ENCODE measurements at regions not wholly inside any gene's neighbourhood (a gene's known extent, or its start where the extent isn't known, plus 50 kb on each side); places are given as distances from the start of the nearest gene placed in this dataset.

DNA sequence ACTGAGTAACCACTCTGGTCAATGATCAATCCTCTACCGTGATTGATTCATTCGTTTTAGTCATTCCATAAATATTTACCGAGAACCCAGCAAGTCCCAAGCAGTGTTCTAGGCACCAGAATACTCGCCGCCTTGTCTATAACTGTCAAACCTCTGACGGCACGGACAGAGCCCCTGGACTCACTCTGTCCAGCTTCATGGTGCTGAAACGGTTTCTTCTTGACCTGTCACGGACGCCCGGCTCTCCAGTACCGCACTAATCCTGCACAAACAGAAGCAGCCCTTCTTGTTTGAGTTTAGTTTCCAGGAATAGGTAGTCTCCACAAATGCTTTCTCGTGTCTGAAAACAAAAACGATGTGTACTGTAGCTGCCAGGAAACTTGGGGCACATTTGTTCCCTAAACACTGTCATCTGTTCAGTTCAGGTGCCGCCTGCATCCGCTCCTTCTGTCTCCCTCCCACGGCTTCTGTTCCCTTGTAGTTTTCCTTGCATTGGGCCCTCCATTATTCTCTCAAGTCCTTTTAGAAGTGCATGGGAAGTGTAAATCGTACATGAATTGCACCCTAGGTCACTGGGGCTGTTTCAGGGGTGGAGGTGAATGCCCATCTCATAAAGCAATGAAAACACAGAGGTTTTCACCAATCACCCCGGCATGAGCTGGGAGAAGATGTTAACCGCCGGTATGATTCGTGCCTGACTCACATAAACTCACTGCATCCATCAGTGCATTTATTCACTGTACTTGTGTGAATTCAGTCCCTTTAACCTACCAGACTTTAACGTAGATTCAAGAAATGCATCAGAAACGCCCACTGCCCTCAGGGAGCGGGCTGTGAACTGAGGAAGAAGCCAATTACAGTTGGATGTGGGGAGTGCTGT lies 209.3 kb upstream of the CDH4 start:
- H3K27me3 ChIP-seq (replicated peaks in 1 of 2; ENCODE audit: control insufficient read depth in 2 of 2, extremely low read depth in 1 of 2, insufficient read depth in 2 of 2, low read length in 1 of 2), result peaks cover 0 to 13% of the 10 kb centered on the region in 2 experiments
- peaks cover 0 to 2% (median under 1%) of the 10 kb centered on the region in 3 donors for H3K9me3 Mint-ChIP-seq
- H3K27me3 Mint-ChIP-seq, result peaks cover 0 to 2% of the 10 kb centered on the region in 2 donors
- H3K27ac Mint-ChIP-seq, result no peak overlapping the region
- no peak overlapping the region for H3K4me3 ChIP-seq (ENCODE audit: control insufficient read depth in 1 of 2, extremely low read depth in 1 of 2, low read length in 1 of 2)
- ATAC-seq (replicated peaks in 1 of 4), result no peak
- WGBS (ENCODE audit: insufficient coverage), result 67% methylated on average over 19 of the region's 25 CpGs
- DNase-seq, result no peak
- no peak overlapping the region for H3K4me3 Mint-ChIP-seq
- POLR2A ChIA-PET, result no interaction called here
- H3K27ac ChIP-seq (ENCODE audit: low read length), result no peak overlapping the region
- no peaks in the 10 kb centered on the region for H3K36me3 ChIP-seq (ENCODE audit: control insufficient read depth in 2 of 2, extremely low read depth in 1 of 2, insufficient read depth in 1 of 2, low read length in 1 of 2)
- CTCF ChIA-PET, result no interaction called here
- no peaks in the 10 kb centered on the region for H3K4me1 ChIP-seq (ENCODE audit: control insufficient read depth in 1 of 2, extremely low read depth in 1 of 2, insufficient read depth in 2 of 2, low read length in 2 of 2)
- H3K4me1 Mint-ChIP-seq, result no peaks in the 10 kb centered on the region
- H3K36me3 Mint-ChIP-seq, result no peaks in the 10 kb centered on the region
- H3K9me3 ChIP-seq, result no peaks in the 10 kb centered on the region

DNA sequence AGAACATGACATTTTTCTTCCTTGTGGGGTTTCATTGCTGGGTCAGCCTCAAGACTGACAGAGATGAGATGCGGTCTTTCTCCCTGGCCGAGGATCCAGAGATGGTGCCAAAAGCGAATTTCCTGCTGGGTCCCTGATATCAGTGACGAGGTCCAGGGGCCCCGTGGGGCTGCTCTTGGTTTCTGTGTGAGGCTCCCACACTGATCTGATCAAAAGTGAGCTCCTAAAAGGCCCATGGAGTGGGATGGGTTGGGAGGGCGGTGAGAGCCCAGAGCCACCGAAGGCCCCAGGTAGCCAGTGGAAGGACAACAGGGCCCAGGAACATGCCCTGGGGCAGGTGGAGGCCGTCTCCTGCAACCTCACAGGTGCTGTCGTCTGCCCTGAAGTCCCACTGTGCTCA lies 208.4 kb upstream of the CDH4 start:
- H3K27me3 ChIP-seq (replicated peaks in 1 of 2; ENCODE audit: control insufficient read depth in 2 of 2, extremely low read depth in 1 of 2, insufficient read depth in 2 of 2, low read length in 1 of 2), result peaks cover 0 to 13% of the 10 kb centered on the region in 2 experiments
- CTCF ChIA-PET, result no interaction called here
- Mint-ChIP-seq H3K4me3 (no peak overlapping the region), H3K36me3 (no peaks in the 10 kb centered on the region), H3K27me3 (peaks cover 0 to 2% of the 10 kb centered on the region in 2 donors), H3K27ac (no peak overlapping the region), H3K9me3 (peaks cover 0 to 2% (median under 1%) of the 10 kb centered on the region in 3 donors), H3K4me1 (no peaks in the 10 kb centered on the region)
- DNase-seq (no peak), ATAC-seq (replicated peaks in 1 of 4) (no peak)
- H3K27ac ChIP-seq (ENCODE audit: low read length), result no peak overlapping the region
- H3K9me3 ChIP-seq, result no peaks in the 10 kb centered on the region
- POLR2A ChIA-PET, result no interaction called here
- H3K36me3 ChIP-seq (ENCODE audit: control insufficient read depth in 2 of 2, extremely low read depth in 1 of 2, insufficient read depth in 1 of 2, low read length in 1 of 2), result no peaks in the 10 kb centered on the region
- H3K4me1 ChIP-seq (ENCODE audit: control insufficient read depth in 1 of 2, extremely low read depth in 1 of 2, insufficient read depth in 2 of 2, low read length in 2 of 2), result no peaks in the 10 kb centered on the region
- 81% methylated on average over 9 of the region's 9 CpGs for WGBS (ENCODE audit: insufficient coverage)
- no peak overlapping the region for H3K4me3 ChIP-seq (ENCODE audit: control insufficient read depth in 1 of 2, extremely low read depth in 1 of 2, low read length in 1 of 2)

DNA sequence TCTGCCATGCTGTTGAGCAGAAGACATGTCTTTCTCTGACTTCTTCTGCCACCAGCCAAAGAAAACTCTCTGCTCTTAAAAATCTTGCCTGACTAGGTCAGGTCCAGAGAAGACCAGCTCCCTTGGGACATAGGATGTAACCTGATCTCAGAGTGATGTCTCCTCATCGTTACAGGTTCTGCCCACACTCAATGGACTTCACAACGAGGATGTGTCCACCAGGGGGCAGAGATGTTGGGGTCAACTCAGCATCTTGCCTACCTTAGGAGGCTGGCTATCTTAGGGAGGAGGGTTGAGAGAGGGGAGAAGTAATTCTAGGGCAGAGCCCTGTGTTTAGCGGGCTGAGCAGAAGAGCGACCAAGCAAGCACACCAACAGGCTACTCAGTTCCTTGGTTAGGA lies 207.6 kb upstream of the CDH4 start:
- no peaks in the 10 kb centered on the region for H3K36me3 Mint-ChIP-seq
- no peaks in the 10 kb centered on the region for H3K4me1 Mint-ChIP-seq
- Histone ChIP-seq H3K27me3 (replicated peaks in 1 of 2; ENCODE audit: control insufficient read depth in 2 of 2, extremely low read depth in 1 of 2, insufficient read depth in 2 of 2, low read length in 1 of 2) (peaks cover 0 to 10% of the 10 kb centered on the region in 2 experiments), H3K9me3 (no peaks in the 10 kb centered on the region), H3K36me3 (ENCODE audit: control insufficient read depth in 2 of 2, extremely low read depth in 1 of 2, insufficient read depth in 1 of 2, low read length in 1 of 2) (no peaks in the 10 kb centered on the region), H3K4me3 (ENCODE audit: control insufficient read depth in 1 of 2, extremely low read depth in 1 of 2, low read length in 1 of 2) (no peak overlapping the region), H3K27ac (ENCODE audit: low read length) (no peak overlapping the region), H3K4me1 (ENCODE audit: control insufficient read depth in 1 of 2, extremely low read depth in 1 of 2, insufficient read depth in 2 of 2, low read length in 2 of 2) (no peaks in the 10 kb centered on the region)
- ATAC-seq (replicated peaks in 1 of 4) (no peak), DNase-seq (no peak)
- H3K9me3 Mint-ChIP-seq, result peaks cover 0 to 4% (median 2%) of the 10 kb centered on the region in 3 donors
- no peak overlapping the region for H3K4me3 Mint-ChIP-seq
- peaks cover 0 to 2% of the 10 kb centered on the region in 2 donors for H3K27me3 Mint-ChIP-seq
- POLR2A ChIA-PET, result no interaction called here
- 84% methylated on average over 2 of the region's 4 CpGs for WGBS (ENCODE audit: insufficient coverage)
- CTCF ChIA-PET, result no interaction called here
- H3K27ac Mint-ChIP-seq, result no peak overlapping the region

DNA sequence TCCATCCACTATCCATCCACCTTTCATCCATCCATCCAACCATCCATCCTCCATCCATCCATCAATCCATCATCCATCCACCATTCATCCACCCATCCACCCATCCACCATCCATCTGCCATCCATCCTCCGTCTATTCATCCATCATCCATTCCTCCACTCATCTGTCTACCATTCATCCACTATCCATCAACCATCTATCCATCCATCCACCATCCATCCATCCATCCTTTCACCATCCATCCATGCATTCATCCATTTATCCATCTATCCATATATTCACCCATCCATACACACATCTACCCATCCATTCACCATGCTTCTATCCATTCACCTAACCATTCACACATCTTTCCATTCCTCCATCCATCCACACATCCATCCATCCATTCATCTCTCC lies 207.0 kb upstream of the CDH4 start:
- Mint-ChIP-seq H3K27ac (no peak overlapping the region), H3K27me3 (peaks cover 0 to 2% of the 10 kb centered on the region in 2 donors), H3K4me3 (no peak overlapping the region), H3K9me3 (peaks cover 0 to 4% (median 2%) of the 10 kb centered on the region in 3 donors), H3K36me3 (no peaks in the 10 kb centered on the region), H3K4me1 (no peaks in the 10 kb centered on the region)
- Histone ChIP-seq H3K36me3 (ENCODE audit: control insufficient read depth in 2 of 2, extremely low read depth in 1 of 2, insufficient read depth in 1 of 2, low read length in 1 of 2) (no peaks in the 10 kb centered on the region), H3K4me1 (ENCODE audit: control insufficient read depth in 1 of 2, extremely low read depth in 1 of 2, insufficient read depth in 2 of 2, low read length in 2 of 2) (no peaks in the 10 kb centered on the region), H3K4me3 (ENCODE audit: control insufficient read depth in 1 of 2, extremely low read depth in 1 of 2, low read length in 1 of 2) (no peak overlapping the region), H3K27ac (ENCODE audit: low read length) (no peak overlapping the region), H3K9me3 (no peaks in the 10 kb centered on the region), H3K27me3 (replicated peaks in 1 of 2; ENCODE audit: control insufficient read depth in 2 of 2, extremely low read depth in 1 of 2, insufficient read depth in 2 of 2, low read length in 1 of 2) (peaks cover 0 to 10% of the 10 kb centered on the region in 2 experiments)
- WGBS (ENCODE audit: insufficient coverage), result 100% methylated on average over 1 of the region's 1 CpG
- CTCF ChIA-PET, result no interaction called here
- no peak for ATAC-seq (replicated peaks in 1 of 4)
- POLR2A ChIA-PET, result no interaction called here
- no peak for DNase-seq

DNA sequence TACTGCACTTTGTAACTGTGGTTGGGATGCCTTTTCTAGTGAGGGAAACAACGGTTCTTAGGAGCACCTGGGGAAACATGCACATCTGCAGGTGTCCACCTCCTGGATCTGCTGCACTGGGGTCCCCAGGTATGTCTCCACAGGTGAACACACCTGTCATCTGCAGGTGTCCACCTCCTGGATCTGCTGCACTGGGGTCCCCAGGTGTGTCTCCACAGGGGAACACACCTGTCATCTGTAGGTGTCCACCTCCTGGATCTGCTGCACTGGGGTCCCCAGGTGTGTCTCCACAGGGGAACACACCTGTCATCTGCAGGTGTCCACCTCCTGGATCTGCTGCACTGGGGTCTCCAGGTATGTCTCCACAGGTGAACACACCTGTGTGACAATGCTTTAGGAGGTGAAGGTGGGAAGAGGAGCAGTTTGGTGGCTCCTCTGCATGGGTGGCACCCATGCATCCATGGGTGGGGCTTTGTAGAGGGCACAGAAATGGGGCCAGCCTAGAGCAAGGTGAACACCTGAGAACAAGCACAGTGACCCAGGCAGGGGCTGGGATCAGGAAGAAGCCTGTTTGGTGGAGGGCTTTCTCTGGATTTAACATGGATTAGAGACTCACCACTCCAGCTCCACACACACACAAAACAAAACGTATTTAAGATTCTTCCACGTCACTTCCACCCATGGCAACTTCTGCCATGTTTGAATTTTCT lies 206.0 kb upstream of the CDH4 start:
- Mint-ChIP-seq H3K27me3 (peaks cover 0 to 2% of the 10 kb centered on the region in 2 donors), H3K4me1 (no peaks in the 10 kb centered on the region), H3K9me3 (peaks cover 0 to 4% (median 2%) of the 10 kb centered on the region in 3 donors), H3K27ac (no peak overlapping the region), H3K36me3 (no peaks in the 10 kb centered on the region), H3K4me3 (no peak overlapping the region)
- DNase-seq, result peak in 2 of 35 experiments; percentile 3 to 8
- Histone ChIP-seq H3K9me3 (no peaks in the 10 kb centered on the region), H3K4me1 (ENCODE audit: control insufficient read depth in 1 of 2, extremely low read depth in 1 of 2, insufficient read depth in 2 of 2, low read length in 2 of 2) (no peaks in the 10 kb centered on the region), H3K27me3 (replicated peaks in 1 of 2; ENCODE audit: control insufficient read depth in 2 of 2, extremely low read depth in 1 of 2, insufficient read depth in 2 of 2, low read length in 1 of 2) (peaks cover 0 to 10% of the 10 kb centered on the region in 2 experiments), H3K36me3 (ENCODE audit: control insufficient read depth in 2 of 2, extremely low read depth in 1 of 2, insufficient read depth in 1 of 2, low read length in 1 of 2) (no peaks in the 10 kb centered on the region), H3K27ac (ENCODE audit: low read length) (no peak overlapping the region), H3K4me3 (ENCODE audit: control insufficient read depth in 1 of 2, extremely low read depth in 1 of 2, low read length in 1 of 2) (no peak overlapping the region)
- ChIA-PET POLR2A (no interaction called here), CTCF (no interaction called here)
- WGBS (ENCODE audit: insufficient coverage), result 59% methylated on average over 3 of the region's 3 CpGs
- ATAC-seq (replicated peaks in 1 of 4), result no peak

DNA sequence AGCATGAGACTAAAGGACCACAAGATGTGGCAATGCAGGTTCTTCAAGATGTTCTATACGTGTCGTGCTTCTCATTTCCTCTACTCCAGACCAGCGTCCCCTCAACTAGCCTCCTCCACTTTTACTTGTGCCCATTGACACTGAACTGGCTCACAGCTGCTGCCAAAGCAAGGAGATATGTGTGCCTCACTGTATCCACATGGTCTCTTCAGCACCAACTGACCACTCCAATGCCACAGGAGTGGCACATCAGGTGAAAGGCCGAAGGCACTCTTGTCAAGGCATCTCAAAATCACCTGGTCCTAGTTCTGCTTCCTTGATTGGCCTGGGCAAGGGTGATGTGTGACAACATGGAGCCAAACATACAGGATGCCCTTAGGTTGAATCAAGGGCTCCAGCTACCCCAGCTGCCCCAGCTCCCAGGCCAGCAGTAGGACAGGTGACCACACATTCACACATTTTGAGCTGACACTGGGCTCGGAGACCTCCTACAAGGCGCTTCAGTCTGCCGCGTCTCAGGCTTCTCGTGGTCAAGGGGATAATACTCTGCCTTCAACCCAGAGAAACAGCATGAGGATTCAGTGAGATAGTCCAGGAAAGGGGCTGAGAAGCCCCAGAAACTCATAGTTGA lies 205.2 kb upstream of the CDH4 start:
- no peaks in the 10 kb centered on the region for H3K9me3 ChIP-seq
- Mint-ChIP-seq H3K4me3 (no peak overlapping the region), H3K9me3 (peaks cover 0 to 4% (median 2%) of the 10 kb centered on the region in 3 donors), H3K27me3 (peaks cover 0 to 2% of the 10 kb centered on the region in 2 donors), H3K27ac (no peak overlapping the region), H3K36me3 (no peaks in the 10 kb centered on the region), H3K4me1 (no peaks in the 10 kb centered on the region)
- H3K4me1 ChIP-seq (ENCODE audit: control insufficient read depth in 1 of 2, extremely low read depth in 1 of 2, insufficient read depth in 2 of 2, low read length in 2 of 2), result no peaks in the 10 kb centered on the region
- 70% methylated on average over 4 of the region's 9 CpGs for WGBS (ENCODE audit: insufficient coverage)
- ChIA-PET CTCF (no interaction called here), POLR2A (no interaction called here)
- no peak overlapping the region for H3K4me3 ChIP-seq (ENCODE audit: control insufficient read depth in 1 of 2, extremely low read depth in 1 of 2, low read length in 1 of 2)
- peaks cover 0 to 6% of the 10 kb centered on the region in 2 experiments for H3K27me3 ChIP-seq (replicated peaks in 1 of 2; ENCODE audit: control insufficient read depth in 2 of 2, extremely low read depth in 1 of 2, insufficient read depth in 2 of 2, low read length in 1 of 2)
- no peak for ATAC-seq (replicated peaks in 1 of 4)
- H3K36me3 ChIP-seq (ENCODE audit: control insufficient read depth in 2 of 2, extremely low read depth in 1 of 2, insufficient read depth in 1 of 2, low read length in 1 of 2), result no peaks in the 10 kb centered on the region
- no peak overlapping the region for H3K27ac ChIP-seq (ENCODE audit: low read length)
- no peak for DNase-seq

Measured in T-cell (primary cell).